Smooth muscle cell (in vitro differentiated cells): ENCODE measurements at regions not wholly inside any gene's neighbourhood (a gene's known extent, or its start where the extent isn't known, plus 50 kb on each side); places are given as distances from the start of the nearest gene placed in this dataset.

Experiments
- DNase-seq: peaks from one replicate; lab custom pipeline; 2025; ENCODE audit not compliant: unreplicated experiment; lab: John Stamatoyannopoulos, UW
- H2AFZ ChIP-seq: fragments of 200-600 bp; sonication (generic); 2 replicates; pipeline ENCODE4 v1.6.0; 2016; ENCODE audit warnings: antibody characterized with exemption, low read depth, mild to moderate bottlenecking
- H3F3A ChIP-seq: fragments of 200-600 bp; sonication (generic); 2 replicates; pipeline ENCODE4 v1.6.0; 2017; ENCODE audit warnings: antibody characterized with exemption, low read depth
- H3K27ac ChIP-seq: fragments of 200-600 bp; sonication (generic); 2 replicates; pipeline ENCODE4 v1.5.1; 2016; ENCODE audit warnings: low read depth, mild to moderate bottlenecking
- H3K27me3 ChIP-seq: fragments of 200-600 bp; sonication (generic); 2 replicates; pipeline ENCODE4 v1.6.1; 2016; ENCODE audit warnings: low read depth, mild to moderate bottlenecking
- H3K36me3 ChIP-seq: fragments of 200-600 bp; sonication (generic); 2 replicates; pipeline ENCODE4 v1.5.1; 2016; ENCODE audit warnings: low read depth
- H3K4me1 ChIP-seq: fragments of 200-600 bp; sonication (generic); 2 replicates; pipeline ENCODE4 v1.5.1; 2016; ENCODE audit warnings: low read depth
- H3K4me2 ChIP-seq: fragments of 200-600 bp; sonication (generic); 2 replicates; pipeline ENCODE4 v1.6.0; 2016; ENCODE audit warnings: mild to moderate bottlenecking
- H3K4me3 ChIP-seq: fragments of 200-600 bp; sonication (generic); 2 replicates; pipeline ENCODE4 v1.5.1; 2016; ENCODE audit warnings: mild to moderate bottlenecking
- H3K79me2 ChIP-seq: fragments of 200-600 bp; sonication (generic); 2 replicates; pipeline ENCODE4 v1.6.0; 2016; ENCODE audit warnings: low read depth, mild to moderate bottlenecking
- H3K9ac ChIP-seq: fragments of 200-600 bp; sonication (generic); 2 replicates; pipeline ENCODE4 v1.6.0; 2016; ENCODE audit warnings: low read depth
- H3K9me3 ChIP-seq: fragments of 200-600 bp; sonication (generic); replicated peaks from 2 replicates; pipeline ENCODE4 v1.5.1; 2016; ENCODE audit warnings: low read depth
- H4K20me1 ChIP-seq: fragments of 200-600 bp; sonication (generic); 2 replicates; pipeline ENCODE4 v1.6.0; 2016; ENCODE audit warnings: low read depth
- WGBS: methylation state at CpG from one replicate; pipeline ENCODE4 v1.1.7; 2016; ENCODE audit warnings: low lambda C conversion rate; 5-methylcytosine and 5-hydroxymethylcytosine counted together
- TF ChIP-seq, protein P1 (sequence below): fragments of 200-600 bp; sonication (generic); IDR thresholded peaks from 2 replicates; pipeline ENCODE4 v1.5.1; 2017; ENCODE audit warnings: borderline replicate concordance, mild to moderate bottlenecking, antibody characterized with exemption; ENCODE audit not compliant: insufficient read depth, poor library complexity, severe bottlenecking

DNA sequence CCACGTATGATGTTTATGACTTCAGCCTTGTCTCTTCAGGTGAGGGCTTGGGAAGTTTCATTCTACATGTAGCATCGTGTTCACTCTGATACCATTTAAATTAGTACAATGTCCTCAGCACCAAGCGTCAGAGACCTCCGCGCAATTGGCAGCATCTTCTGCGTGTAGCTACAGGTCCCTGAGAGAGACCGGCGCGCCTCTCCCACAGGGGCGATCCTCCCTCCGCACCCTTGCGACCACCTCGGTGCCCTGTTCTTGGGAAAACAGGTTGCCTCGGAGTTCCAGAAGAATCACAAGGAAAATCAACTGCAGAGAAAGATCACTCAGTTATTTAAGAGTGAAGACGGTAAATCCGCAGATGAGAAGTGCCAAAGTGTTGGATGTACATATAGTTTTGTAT, 206.2 kb downstream of the GATA3 start:
- Histone ChIP-seq H3K27me3 (no peaks in the 10 kb centered on the region), H3F3A (no peaks in the 10 kb centered on the region), H3K79me2 (no peaks in the 10 kb centered on the region), H2AFZ (no peak overlapping the region), H3K4me3 (no peak overlapping the region), H3K9ac (no peak overlapping the region), H3K36me3 (no peaks in the 10 kb centered on the region), H4K20me1 (no peaks in the 10 kb centered on the region), H3K9me3 (no peaks in the 10 kb centered on the region), H3K4me1 (no peaks in the 10 kb centered on the region), H3K4me2 (no peak overlapping the region), H3K27ac (no peak overlapping the region)
- 95% methylated on average over 16 of the region's 16 CpGs for WGBS
- DNase-seq: no peak
- TF ChIP-seq, protein P1, sequence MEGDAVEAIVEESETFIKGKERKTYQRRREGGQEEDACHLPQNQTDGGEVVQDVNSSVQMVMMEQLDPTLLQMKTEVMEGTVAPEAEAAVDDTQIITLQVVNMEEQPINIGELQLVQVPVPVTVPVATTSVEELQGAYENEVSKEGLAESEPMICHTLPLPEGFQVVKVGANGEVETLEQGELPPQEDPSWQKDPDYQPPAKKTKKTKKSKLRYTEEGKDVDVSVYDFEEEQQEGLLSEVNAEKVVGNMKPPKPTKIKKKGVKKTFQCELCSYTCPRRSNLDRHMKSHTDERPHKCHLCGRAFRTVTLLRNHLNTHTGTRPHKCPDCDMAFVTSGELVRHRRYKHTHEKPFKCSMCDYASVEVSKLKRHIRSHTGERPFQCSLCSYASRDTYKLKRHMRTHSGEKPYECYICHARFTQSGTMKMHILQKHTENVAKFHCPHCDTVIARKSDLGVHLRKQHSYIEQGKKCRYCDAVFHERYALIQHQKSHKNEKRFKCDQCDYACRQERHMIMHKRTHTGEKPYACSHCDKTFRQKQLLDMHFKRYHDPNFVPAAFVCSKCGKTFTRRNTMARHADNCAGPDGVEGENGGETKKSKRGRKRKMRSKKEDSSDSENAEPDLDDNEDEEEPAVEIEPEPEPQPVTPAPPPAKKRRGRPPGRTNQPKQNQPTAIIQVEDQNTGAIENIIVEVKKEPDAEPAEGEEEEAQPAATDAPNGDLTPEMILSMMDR: no peak

DNA sequence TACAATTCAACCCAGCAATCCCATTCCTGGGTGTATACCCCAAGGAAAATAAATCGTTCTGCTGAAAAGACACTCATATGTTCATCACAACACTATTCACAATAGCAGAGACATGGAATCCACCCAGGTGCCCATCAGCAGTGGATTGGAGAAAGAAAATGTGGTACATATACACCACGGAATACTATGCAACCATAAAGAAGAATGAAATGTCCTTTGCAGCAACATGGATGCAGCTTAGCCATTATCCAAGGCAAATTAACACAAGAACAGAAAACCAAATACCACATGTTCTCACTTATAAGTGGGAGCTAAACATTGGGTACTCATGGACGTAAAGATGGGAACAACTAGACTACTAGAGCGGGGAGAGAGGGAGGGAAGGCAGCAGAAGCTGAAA, 207.8 kb downstream of the GATA3 start:
- 93% methylated on average over 4 of the region's 4 CpGs for WGBS
- no peaks in the 10 kb centered on the region for H3K36me3 ChIP-seq
- H4K20me1 ChIP-seq: no peaks in the 10 kb centered on the region
- H3K4me1 ChIP-seq: no peaks in the 10 kb centered on the region
- H2AFZ ChIP-seq: no peak overlapping the region
- no peaks in the 10 kb centered on the region for H3K79me2 ChIP-seq
- H3K4me2 ChIP-seq: no peak overlapping the region
- TF ChIP-seq, protein P1: no peak
- no peak overlapping the region for H3K4me3 ChIP-seq
- no peaks in the 10 kb centered on the region for H3K27me3 ChIP-seq
- no peaks in the 10 kb centered on the region for H3F3A ChIP-seq
- DNase-seq: no peak
- H3K27ac ChIP-seq: no peak overlapping the region
- H3K9ac ChIP-seq: no peak overlapping the region
- no peaks in the 10 kb centered on the region for H3K9me3 ChIP-seq

- Histone ChIP-seq H3K9me3 (no peaks in the 10 kb centered on the region), H3K4me1 (no peaks in the 10 kb centered on the region), H3K4me3 (no peak overlapping the region), H3K9ac (no peak overlapping the region), H3K79me2 (no peaks in the 10 kb centered on the region), H3K36me3 (no peaks in the 10 kb centered on the region), H2AFZ (no peak overlapping the region), H3K27me3 (no peaks in the 10 kb centered on the region), H3K4me2 (no peak overlapping the region), H3F3A (no peaks in the 10 kb centered on the region), H3K27ac (no peak overlapping the region), H4K20me1 (no peaks in the 10 kb centered on the region)
- WGBS: 92% methylated on average over 5 of the region's 5 CpGs
- no peak for DNase-seq
- TF ChIP-seq, protein P1: no peak
These were observed 215.5 kb downstream of the GATA3 start for GRCh38 chr10:8269976-8270375.

GRCh38 chr10:8272794-8273425, 218.4 kb downstream of the GATA3 start:
- H3F3A ChIP-seq: no peaks in the 10 kb centered on the region
- H3K27ac ChIP-seq: peak overlapping the region; percentile 78
- H3K4me1 ChIP-seq: no peaks in the 10 kb centered on the region
- H3K4me2 ChIP-seq: no peak overlapping the region
- no peak for DNase-seq
- H3K9me3 ChIP-seq: no peaks in the 10 kb centered on the region
- H3K36me3 ChIP-seq: no peaks in the 10 kb centered on the region
- no peak overlapping the region for H3K9ac ChIP-seq
- WGBS: 72% methylated on average over 10 of the region's 10 CpGs
- H4K20me1 ChIP-seq: no peaks in the 10 kb centered on the region
- H3K4me3 ChIP-seq: no peak overlapping the region
- TF ChIP-seq, protein P1: no peak
- no peak overlapping the region for H2AFZ ChIP-seq
- H3K79me2 ChIP-seq: no peaks in the 10 kb centered on the region
- H3K27me3 ChIP-seq: no peaks in the 10 kb centered on the region
